Activated CD4-positive, alpha-beta T cell treated with anti-CD3 and anti-CD28 coated beads, Interleukin-2, amount 50 U/mL, for 16 hours (primary cell): ENCODE measurements at regions not wholly inside any gene's neighbourhood (a gene's known extent, or its start where the extent isn't known, plus 50 kb on each side); places are given as distances from the start of the nearest gene placed in this dataset.
"Not testable (repeated sequence)": the region's sequence is repeated elsewhere in the genome, so short reads cannot be mapped to it uniquely, and the experiment has no call there.

ENCODE experiments used
- DNase-seq: peaks from one replicate; pipeline ENCODE4 v3.0.0-alpha.2; 2020

DNA sequence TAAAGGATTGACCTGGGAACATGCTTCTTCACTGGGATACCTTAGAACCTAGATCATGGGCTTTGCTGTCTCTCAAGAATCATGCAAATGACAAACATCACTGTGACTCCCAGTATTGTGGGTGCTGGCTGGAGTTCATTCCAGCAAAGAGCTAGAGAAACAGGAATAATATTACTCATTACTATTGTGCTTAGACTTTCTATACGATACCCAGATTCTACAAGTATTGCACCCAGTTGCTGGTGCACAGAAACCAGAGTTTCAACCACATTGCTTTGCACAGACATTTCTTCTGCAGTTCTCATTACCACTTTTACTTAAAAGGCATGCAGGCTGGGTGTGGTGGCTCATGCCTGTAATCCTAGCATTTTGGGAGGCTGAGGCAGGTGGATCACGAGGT, 220.4 kb upstream of the ZNF217 start:
- DNase-seq = no peak

DNA sequence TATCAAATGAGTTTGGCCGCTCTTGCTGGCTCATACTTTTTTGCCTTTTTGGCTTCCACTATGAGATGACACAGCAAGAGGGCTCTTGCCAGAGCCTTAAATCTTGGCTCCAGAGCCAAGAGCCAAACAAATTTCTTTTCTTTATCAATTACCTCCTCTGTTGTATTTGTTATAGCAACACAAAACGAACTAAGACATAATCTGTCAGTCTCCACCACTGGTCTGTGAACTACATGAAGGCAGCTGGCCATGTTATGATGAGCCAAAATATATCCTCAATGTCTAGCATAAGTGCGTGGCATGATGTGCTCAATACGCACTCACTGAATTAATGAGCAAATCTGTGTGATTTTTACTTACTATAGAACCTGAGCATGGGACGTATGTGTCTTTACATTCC, 220.0 kb upstream of the ZNF217 start:
- DNase-seq = no peak

DNA sequence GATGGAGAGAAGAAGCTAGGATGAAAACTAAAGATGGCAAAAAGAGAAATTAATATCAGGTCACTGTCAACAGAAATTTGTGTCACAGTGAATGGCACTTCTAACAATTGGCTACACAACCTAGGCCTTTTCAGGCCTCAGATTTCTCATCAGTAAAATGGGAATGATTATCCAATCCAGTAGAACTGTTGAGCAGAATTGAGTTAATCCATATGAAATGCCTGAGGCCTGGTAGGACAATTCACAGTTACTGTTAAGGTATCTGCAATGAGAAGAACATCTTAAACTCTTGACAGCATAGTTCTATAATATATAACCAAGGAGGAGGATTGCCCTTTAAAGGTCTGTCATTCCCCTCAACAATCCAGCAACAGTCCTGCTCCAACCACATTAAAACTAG, 217.9 kb upstream of the ZNF217 start:
- DNase-seq = no peak

DNA sequence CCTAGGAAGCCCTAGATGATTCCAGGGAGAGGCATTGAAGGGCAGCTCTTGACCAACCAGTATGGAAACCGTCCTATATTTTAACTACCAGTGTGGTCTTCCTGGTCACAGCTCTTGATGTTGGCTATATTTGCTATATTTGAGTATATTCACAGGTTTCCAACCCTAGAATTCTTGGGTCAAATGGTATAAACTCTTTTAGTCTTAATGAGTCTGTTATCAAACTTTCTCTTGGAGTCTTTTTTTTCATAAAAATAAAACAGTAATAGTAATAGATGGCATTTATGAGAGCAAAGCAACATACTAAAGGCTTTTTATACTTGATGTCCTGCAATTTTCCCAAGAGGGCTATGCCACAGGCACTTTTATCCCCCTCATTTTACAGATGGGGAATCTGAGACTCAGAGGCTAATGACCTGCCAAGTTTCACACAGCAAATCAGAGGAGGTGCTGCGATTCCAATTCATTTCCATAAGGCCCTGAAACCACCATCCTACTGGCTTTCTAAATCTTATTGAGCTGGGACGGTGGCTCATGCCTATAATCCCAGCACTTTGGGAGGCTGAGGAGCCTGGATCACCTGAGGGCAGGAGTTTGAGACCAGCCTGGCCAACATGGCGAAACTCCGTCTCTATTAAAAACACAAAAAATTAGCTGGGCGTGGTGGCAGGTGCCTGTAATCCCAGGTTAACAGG, 217.2 kb upstream of the ZNF217 start:
- DNase-seq = no peak

GRCh38 chr20:53809728-53810365, 216.2 kb upstream of the ZNF217 start:
- DNase-seq = no peak

- no peak for DNase-seq
Measured at GRCh38 chr20:53809217-53809616, 215.6 kb upstream of the ZNF217 start.

DNA sequence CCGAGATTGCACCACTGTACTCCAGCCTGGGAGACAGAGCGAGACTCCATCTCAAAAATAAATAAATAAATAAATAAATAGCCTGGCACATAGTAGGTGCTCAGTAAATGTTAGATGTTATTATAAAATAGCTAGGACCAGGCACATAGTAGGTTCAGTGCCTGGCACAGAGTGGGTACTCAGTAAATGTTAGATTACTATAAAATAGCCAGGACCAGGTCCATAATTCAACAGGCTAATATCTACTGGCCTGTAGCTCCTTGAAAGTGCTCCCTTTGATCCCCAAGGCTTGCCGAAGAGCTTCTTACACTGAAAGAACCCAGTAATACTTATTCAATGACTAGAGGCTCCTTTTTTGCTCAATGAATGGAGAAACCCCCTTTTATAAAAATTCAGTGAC, 215.1 kb upstream of the ZNF217 start:
- no peak for DNase-seq

DNA sequence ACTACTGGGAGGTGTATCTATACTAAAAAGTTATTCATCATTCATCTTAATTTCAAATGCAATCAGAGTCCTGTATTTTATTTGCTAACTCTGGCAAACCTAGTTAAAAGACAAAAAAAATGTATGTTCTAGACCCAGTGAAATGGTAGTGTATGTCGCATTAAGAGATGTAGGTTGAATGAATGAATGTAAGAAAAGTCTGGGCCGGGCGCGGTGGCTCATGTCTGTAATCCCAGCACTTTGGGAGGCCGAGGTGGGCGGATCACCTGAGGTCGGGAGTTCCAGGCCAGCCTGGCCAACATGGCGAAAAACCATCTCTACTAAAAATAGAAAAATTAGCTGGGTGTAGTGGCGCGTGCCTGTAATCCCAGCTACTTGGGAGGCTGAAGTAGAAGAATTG, 214.7 kb upstream of the ZNF217 start:
- not testable (repeated sequence) for DNase-seq

DNA sequence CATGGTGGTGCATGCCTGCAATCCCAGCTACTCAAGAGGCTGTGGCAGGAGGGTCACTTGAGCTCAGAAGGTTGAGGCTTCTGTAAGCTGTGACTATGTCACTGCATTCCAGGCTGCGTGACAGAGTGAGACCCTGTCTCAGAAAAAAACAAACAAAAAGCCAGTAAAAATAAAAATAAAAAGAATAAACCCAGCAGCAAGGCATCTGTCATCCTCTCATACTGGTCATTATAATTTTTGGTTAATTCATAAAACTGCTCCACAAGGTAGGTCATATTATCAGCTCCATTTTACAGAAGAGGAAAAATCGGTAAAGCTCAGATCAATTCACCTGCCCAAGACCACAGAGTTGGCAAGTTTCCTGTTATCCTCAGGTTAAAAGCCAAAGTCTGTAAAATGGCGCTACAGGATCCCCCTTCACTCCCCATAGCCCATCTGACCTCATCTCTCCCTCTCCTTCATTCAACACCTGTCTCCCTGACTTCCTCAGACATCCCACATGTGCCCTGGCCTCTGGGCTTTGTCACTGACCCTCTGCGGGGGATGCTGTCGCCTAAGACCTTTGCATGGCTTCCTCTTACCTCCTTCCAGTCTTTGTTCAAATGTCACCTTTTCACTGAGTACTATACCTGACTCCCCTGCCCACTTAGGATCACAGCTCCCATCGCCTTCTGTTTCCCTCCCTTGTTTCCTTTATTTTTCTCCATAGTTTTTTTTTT, 213.2 kb upstream of the ZNF217 start:
- DNase-seq = no peak

DNA sequence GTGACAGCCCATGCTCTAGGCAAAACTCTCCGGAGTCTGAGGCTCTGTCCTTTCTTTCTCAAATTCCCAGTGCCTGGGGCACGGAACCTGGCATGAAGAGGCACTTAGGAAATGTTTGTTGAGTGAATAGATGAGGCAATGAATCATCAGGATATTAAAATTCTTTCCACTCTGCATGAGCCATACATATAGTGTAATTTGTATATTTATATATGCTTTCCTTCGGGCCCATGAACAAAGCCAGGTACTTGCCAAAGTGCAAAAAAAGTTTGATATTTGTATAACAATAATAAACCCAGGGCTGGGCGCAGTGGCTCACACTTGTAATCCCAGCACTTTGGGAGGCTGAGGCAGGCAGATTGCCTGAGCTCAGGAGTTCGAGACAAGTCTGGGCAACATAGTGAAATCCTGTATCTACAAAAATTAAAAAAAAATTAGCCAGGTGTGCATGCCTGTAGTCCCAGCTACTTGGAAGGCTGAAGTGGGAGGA, 212.3 kb upstream of the ZNF217 start:
- DNase-seq = no peak

DNA sequence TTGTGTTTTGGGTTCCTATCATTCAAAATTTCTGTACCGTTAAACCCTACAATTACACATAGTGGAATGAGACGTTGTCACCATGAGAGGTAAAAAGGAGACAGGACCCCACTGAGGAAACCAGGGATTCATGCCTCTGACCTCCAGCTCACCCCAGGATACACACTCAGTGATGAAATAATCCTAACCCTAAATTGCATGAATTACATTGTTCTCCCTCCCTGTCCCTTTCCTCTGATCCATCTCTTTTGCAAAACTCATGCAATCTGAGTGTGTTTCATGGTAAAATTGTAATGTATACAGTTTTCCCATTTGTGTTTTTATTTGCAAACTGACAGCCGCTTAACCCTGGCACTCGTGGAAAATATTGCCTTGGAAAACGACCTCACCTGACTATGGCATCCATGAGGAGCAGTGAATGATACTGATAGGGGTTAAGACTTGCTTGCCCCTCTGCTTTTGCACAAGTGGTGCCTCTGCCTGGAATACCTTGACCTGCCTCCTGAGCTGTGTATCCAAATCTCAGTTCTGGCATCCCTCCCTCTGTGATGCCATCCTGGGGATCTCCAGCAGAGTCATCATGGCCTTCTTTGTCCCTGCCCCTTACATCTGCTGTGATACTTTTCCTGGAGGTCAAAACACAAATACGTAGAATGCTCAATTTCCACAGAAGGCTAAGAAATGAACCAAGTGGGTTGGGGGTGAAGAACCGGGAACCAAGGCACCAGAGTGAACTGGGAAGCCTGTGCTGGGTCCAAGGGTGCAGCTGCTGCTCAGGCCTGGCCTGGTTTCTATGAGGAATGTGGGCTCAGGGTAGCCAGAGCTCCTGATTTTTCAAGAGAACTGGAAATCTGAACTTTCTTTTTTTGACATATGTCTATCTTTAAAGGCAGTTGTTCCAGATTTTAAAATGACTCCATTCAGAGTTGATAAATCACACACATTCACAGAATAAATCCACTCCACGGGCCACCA, 211.6 kb upstream of the ZNF217 start:
- DNase-seq = no peak

GRCh38 chr20:53804308-53804707, 210.7 kb upstream of the ZNF217 start:
- not testable (repeated sequence) for DNase-seq

DNA sequence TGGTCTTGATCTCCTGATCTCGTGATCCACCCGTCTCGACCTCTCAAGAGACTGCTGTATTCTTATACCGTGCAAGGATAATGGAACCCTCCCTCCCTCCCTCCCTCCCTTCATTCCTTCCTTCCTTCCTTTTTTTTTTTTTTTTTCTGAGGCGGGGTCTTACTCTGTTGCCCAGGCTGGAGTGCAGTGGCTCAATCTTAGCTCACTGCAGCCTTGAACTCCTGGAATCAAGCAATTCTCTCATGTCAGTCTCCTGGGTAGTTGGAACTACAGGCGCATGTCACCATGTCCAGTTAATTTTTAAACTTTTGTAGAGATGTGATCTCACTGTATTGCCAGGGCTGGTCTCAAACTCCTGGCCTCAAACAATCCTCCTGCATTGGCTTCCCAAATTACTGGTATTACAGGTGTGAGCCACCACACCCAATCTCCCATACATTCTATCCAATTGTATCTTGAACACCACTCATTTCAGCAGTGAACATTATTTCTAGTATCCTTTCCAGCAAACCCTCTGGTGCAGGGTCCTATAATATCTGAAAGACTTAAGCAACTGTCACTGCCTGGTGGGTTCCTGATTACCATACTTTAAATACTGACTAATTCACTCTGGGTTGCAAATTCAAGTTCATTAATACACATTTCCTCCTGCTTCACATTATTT, 210.0 kb upstream of the ZNF217 start:
- no peak for DNase-seq

DNA sequence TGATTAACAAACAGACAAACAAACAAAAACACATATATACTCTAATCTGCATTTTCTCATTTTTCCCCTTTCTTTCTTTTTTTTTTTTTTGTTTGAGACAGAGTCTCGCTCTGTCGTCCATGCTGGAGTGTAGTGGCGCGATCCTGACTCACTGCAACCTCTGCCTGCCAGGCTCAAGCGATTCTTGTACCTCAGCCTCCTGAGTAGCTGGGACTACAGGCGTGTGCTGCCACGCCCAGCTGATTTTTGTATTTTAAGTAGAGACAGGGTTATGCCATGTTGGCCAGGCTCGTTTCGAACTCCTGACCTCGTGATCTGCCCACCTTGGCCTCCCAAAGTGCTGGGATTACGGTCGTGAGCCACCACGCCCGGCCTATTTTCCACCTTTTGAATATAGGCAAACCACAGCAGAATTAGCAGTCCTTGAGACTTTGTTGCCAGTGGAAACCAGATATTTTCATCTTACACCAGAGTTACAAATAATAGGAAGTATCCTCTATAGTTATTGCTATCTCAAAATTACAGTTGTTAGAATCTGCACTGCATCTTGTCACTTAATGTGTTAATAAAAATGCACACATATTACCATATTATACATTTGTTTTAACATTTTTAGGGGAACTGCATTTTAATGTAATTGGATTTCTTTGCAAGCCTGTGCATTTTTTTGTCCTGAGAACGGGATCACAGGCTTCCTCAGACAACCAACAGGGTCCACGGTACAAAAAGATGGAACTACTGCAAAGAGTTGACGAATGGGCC, 208.2 kb upstream of the ZNF217 start:
- DNase-seq = no peak

- DNase-seq = no peak
Measured at GRCh38 chr20:53800883-53801604, 207.4 kb upstream of the ZNF217 start.

DNA sequence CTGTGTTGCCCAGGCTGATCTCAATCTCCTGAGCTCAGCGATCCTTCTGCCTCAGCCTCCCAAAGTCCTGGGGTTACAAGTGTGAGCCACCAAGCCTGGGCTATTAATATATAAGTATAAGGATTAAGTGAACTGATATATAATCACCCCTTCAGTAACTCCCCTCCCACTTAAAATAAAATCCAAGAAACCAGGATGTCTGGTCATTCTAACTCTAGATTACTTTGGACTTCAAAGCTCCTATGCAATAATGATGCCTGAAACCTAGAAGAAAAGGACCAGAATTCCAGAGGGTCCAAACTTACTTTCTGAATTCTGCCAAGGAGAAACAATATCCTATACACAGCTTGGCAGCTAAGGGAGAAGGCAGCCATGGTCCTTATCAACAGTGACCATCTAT, 206.8 kb upstream of the ZNF217 start:
- no peak for DNase-seq

GRCh38 chr20:53797085-53797484, 203.4 kb upstream of the ZNF217 start:
- no peak for DNase-seq

- DNase-seq = no peak
Measured at GRCh38 chr20:53795170-53795569, 201.5 kb upstream of the ZNF217 start.

GRCh38 chr20:53794529-53795115, 201.0 kb upstream of the ZNF217 start:
- DNase-seq = no peak

GRCh38 chr20:53793783-53794383, 200.2 kb upstream of the ZNF217 start:
- DNase-seq = no peak
